ENCODE measurements at regions not wholly inside any gene's neighbourhood (a gene's known extent, or its start where the extent isn't known, plus 50 kb on each side); places are given as distances from the start of the nearest gene placed in this dataset.

DNA sequence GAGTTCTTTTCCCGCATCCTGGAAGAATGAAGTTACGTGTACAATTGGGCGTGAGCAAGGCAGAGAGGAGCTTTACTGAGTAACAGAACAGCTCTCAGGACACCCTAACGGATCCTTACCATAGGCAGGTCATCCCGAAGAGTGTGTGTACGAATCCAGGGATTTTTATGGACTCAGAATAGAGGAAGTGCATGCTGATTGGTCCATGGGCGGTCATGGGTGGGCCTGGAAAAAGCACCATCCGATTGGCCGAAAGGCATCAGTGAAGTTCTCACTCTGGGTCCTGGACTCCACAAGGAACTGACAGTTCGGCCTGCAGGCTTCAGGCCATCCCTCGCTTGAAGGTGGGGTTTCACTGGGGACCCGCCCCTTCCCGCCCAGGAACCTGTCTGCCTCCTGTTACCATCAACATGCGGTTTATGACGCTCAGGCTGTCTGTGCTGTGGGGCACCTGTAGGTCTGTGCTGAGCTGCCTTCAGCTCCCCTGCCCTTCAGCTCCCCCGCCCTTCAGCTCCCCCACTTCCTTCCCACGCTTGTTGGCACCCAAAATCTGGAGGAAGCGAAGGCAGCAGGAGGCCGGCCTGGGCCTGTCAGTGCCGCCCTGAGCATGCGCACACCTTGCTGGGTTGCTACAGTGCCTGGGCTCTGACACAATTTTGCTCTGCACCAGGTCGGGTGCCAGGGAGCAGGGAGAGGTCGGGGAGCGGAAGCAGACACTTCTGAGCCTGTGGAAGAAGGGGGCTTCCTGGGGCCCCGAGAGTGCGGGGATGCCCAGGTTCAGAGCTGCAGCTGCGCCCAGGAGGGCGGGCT, 57.9 kb upstream of the MANEA start:
- no peak overlapping the region for H3K18ac ChIP-seq (ENCODE audit: insufficient read length, low read depth, low read length)
- no peaks in the 10 kb centered on the region for H3K79me1 ChIP-seq (ENCODE audit: insufficient read depth, low read depth, low read length, poor library complexity, severe bottlenecking)
- no peaks in the 10 kb centered on the region for H3K27me3 Mint-ChIP-seq (ENCODE audit: low read depth)
- no peaks in the 10 kb centered on the region for H3K79me2 ChIP-seq (ENCODE audit: insufficient read depth, low read length)
- H3K4me1 ChIP-seq (ENCODE audit: insufficient read depth, low read length): peaks cover 2% of the 10 kb centered on the region
- no peaks in the 10 kb centered on the region for H3K23me2 ChIP-seq (ENCODE audit: insufficient read length, low read depth, low read length, poor library complexity, severe bottlenecking)
- no peak overlapping the region for H2BK12ac ChIP-seq (ENCODE audit: insufficient read length, low read depth, low read length)
- H2AK5ac ChIP-seq (ENCODE audit: insufficient read length, low read length): no peak overlapping the region
- peaks cover 43 to 48% of the 10 kb centered on the region in 2 experiments for H3K4me1 Mint-ChIP-seq
- DNase-seq: peak; percentile 41
- no peak overlapping the region for H3K4me2 ChIP-seq (ENCODE audit: insufficient read depth, insufficient read length, low read length)
- no CpG with 5 or more reads among the region's 28 CpGs for WGBS (ENCODE audit: extremely low coverage, insufficient read length, low lambda C conversion rate)
- no peak overlapping the region for H3K56ac ChIP-seq (ENCODE audit: insufficient read length, low read depth, low read length)
- H3K4ac ChIP-seq (ENCODE audit: low read depth, low read length): no peak overlapping the region
- H3K4me3 Mint-ChIP-seq: no peak overlapping the region
- H3K36me3 Mint-ChIP-seq (ENCODE audit: insufficient read depth in 1 of 3, low read depth in 3 of 3): peaks cover 0 to 4% (median 0%) of the 10 kb centered on the region in 3 experiments; a peak in 2 of 7 replicates
- H4K20me1 ChIP-seq (ENCODE audit: control insufficient read depth, insufficient read depth, insufficient read length): no peaks in the 10 kb centered on the region
- H2BK120ac ChIP-seq (ENCODE audit: low read depth, low read length, poor library complexity, severe bottlenecking): no peak overlapping the region
- no peak overlapping the region for H3T11ph ChIP-seq (ENCODE audit: low read length)
- H3K9me3 ChIP-seq (ENCODE audit: control insufficient read depth, low read depth, low read length): no peaks in the 10 kb centered on the region
- H2BK20ac ChIP-seq (ENCODE audit: low read depth, low read length, poor library complexity, severe bottlenecking): no peak overlapping the region
- no peak overlapping the region; a peak in 1 of 7 replicates for H3K27ac Mint-ChIP-seq
- H3K23ac ChIP-seq (ENCODE audit: insufficient read length, low read depth, low read length): no peak overlapping the region
- H4K5ac ChIP-seq (ENCODE audit: insufficient read length, low read depth, low read length): no peak overlapping the region
- no peak overlapping the region for H4K91ac ChIP-seq (ENCODE audit: insufficient read length, low read depth, low read length)
- no peak overlapping the region for H3K27ac ChIP-seq (ENCODE audit: insufficient read length, low read depth, low read length)
- no peaks in the 10 kb centered on the region for H3K27me3 ChIP-seq (ENCODE audit: insufficient read depth, low read length)
- H2BK5ac ChIP-seq (ENCODE audit: insufficient read length, low read length): no peak overlapping the region
- H2AFZ ChIP-seq (ENCODE audit: low read length): no peak overlapping the region
- no peak overlapping the region for H3K14ac ChIP-seq (ENCODE audit: insufficient read depth, low read length)
- no peak overlapping the region for H2BK15ac ChIP-seq (ENCODE audit: low read depth, low read length)
- TF ChIP-seq, protein P1, sequence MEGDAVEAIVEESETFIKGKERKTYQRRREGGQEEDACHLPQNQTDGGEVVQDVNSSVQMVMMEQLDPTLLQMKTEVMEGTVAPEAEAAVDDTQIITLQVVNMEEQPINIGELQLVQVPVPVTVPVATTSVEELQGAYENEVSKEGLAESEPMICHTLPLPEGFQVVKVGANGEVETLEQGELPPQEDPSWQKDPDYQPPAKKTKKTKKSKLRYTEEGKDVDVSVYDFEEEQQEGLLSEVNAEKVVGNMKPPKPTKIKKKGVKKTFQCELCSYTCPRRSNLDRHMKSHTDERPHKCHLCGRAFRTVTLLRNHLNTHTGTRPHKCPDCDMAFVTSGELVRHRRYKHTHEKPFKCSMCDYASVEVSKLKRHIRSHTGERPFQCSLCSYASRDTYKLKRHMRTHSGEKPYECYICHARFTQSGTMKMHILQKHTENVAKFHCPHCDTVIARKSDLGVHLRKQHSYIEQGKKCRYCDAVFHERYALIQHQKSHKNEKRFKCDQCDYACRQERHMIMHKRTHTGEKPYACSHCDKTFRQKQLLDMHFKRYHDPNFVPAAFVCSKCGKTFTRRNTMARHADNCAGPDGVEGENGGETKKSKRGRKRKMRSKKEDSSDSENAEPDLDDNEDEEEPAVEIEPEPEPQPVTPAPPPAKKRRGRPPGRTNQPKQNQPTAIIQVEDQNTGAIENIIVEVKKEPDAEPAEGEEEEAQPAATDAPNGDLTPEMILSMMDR (conservative IDR thresholded peaks at IDR 0.05): no peak
- no peak overlapping the region for H4K8ac ChIP-seq (replicated peaks; ENCODE audit: insufficient read length, low read depth, low read length)
- H3K9ac ChIP-seq (ENCODE audit: extremely low read depth, insufficient read length, low read length): no peak overlapping the region
- H3K9me3 Mint-ChIP-seq: no peaks in the 10 kb centered on the region; a peak in 1 of 5 replicates

Data from H9 (cell line).